Esophagus muscularis mucosa (tissue), 4 donors: ENCODE measurements at regions not wholly inside any gene's neighbourhood (a gene's known extent, or its start where the extent isn't known, plus 50 kb on each side); places are given as distances from the start of the nearest gene placed in this dataset.

Experiments
- EP300 ChIP-seq: sonication (generic); formaldehyde crosslinking; IDR thresholded peaks from one replicate; pipeline ENCODE4 v1.6.1; 2017; ENCODE audit warnings: antibody characterized with exemption
- POLR2A ChIP-seq: fragments of 450-650 bp; IDR thresholded peaks from one replicate; pipeline ENCODE4 v1.6.1; 2017; ENCODE audit warnings: antibody characterized with exemption, moderate library complexity, mild to moderate bottlenecking, low read depth
- POLR2AphosphoS5 ChIP-seq, 2 donors: sonication (generic); formaldehyde crosslinking; IDR thresholded peaks; one replicate each; pipeline ENCODE4 v1.6.1; 2017; ENCODE audit warnings: antibody characterized with exemption in 2 of 2
- TF ChIP-seq, protein P1 (sequence below), 3 experiments: fragments of 200-600 bp in 2 of 3; fragments of 450-650 bp in 1 of 3; sonication (generic) in 2 of 3; IDR thresholded peaks; one replicate each; pipeline ENCODE4 v1.5.1; 2017 to 2019; ENCODE audit warnings: antibody characterized with exemption in 3 of 3, mild to moderate bottlenecking in 2 of 3, moderate library complexity in 1 of 3

DNA sequence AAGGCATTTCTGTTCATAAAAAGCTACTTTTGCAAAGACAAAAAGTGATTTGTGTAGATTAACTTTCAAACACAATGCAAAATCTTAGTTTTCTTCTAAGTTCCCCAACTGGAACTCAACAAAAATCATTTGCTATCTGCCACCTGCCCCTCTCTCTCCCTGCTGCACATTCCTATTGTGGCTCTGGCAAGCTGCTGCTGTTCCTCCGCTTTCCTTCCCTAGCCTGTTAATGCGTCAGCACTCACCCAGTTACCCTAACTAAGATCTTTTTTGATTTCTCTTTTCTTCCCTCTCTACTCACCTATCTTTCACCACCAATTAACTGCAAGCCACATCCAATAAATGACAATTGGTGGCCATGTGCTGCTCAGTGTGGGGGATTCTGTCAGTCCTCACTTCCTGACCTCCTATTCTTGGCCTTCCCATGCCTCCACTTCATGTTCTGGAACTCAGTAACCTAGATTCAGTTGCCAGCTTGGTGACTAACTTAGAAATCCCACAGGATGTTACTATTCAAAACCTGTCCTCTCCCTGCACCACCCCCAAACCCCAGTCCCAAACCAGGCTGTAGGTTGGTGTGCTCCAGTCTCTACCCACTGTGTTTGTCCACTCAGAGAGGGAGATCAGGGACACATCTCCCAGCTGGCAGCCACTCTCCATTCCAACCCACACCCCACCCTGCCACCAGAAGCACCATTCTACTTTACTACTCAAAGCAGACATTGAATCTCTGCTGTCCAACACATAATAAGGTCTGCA lies 140.2 kb upstream of the CTTNBP2 start:
- TF ChIP-seq POLR2AphosphoS5 (IDR thresholded peaks at IDR 0.05) (no peak), EP300 (no peak), POLR2A (no peak)
- TF ChIP-seq, protein P1, sequence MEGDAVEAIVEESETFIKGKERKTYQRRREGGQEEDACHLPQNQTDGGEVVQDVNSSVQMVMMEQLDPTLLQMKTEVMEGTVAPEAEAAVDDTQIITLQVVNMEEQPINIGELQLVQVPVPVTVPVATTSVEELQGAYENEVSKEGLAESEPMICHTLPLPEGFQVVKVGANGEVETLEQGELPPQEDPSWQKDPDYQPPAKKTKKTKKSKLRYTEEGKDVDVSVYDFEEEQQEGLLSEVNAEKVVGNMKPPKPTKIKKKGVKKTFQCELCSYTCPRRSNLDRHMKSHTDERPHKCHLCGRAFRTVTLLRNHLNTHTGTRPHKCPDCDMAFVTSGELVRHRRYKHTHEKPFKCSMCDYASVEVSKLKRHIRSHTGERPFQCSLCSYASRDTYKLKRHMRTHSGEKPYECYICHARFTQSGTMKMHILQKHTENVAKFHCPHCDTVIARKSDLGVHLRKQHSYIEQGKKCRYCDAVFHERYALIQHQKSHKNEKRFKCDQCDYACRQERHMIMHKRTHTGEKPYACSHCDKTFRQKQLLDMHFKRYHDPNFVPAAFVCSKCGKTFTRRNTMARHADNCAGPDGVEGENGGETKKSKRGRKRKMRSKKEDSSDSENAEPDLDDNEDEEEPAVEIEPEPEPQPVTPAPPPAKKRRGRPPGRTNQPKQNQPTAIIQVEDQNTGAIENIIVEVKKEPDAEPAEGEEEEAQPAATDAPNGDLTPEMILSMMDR (IDR thresholded peaks at IDR 0.05) = no peak
